ENCODE measurements at regions not wholly inside any gene's neighbourhood (a gene's known extent, or its start where the extent isn't known, plus 50 kb on each side); places are given as distances from the start of the nearest gene placed in this dataset.

DNA sequence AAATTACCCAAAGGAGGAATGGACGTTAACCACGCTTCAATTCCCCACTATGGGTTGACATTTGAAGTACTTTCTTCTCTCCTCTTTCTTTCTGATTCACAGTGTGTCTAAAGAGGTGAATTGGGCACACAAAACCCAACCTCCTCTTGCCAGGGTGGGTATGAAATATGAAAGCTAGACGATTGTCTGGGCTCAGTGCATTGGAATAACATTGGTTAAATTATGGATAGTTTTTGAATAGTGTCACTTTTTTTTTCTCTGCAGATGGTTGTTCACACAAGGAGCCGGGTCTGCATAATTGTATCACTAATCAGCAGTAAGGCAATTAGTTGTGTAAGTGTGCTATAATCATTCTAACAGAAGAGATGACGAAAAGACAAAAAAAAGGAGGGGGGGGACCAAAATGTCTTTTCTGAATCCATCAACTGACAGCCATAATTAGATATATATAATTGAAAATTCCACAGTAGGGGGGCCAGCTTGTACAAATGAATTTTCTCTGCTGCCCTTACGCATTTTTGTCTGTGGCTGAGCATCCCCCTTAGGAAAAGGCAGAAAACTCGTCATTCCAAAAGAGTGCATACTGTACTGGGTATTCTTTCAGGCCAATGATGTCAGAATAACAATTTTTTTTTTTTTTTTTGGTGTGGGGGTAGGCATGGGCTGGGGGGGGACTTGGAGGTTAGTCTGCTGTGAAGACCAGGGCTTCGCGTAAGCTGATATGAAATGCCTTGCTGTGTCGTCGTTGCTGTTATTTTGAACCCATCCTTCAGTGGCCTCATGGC lies 307.5 kb upstream of the SALL1 start:
- in situ Hi-C loops (cut with HindIII; ENCODE audit: low pct_unique_long_range_greater_than_20kb, low sequenced_read_pairs) = no loop called here

DNA sequence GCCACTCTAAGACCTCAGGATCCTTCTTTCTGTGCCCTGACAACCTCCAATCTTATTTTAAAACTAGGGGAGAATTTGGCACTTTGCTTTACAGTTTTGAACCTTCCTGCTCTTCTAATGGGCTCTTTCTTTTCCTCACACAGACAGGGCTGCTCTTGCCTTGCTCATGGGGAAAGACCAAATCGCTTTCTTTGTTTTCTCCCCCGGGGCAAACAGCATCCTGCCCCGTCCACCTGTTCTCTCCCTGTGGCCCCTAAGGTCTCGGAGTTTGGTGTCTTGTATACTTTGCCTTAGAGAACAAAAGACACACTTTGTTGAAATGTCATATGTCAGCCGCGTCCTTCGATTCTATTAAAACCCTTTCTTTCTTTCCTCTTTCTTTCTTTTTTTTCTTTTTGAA lies 306.7 kb upstream of the SALL1 start:
- in situ Hi-C loops (cut with HindIII; ENCODE audit: low pct_unique_long_range_greater_than_20kb, low sequenced_read_pairs) = no loop called here
- DNase-seq (ENCODE audit: low read depth, low spot score) = no peak

More for the DNA sequence above, 307.5 kb upstream of the SALL1 start:
- no peak for DNase-seq (ENCODE audit: low read depth, low spot score)

DNA sequence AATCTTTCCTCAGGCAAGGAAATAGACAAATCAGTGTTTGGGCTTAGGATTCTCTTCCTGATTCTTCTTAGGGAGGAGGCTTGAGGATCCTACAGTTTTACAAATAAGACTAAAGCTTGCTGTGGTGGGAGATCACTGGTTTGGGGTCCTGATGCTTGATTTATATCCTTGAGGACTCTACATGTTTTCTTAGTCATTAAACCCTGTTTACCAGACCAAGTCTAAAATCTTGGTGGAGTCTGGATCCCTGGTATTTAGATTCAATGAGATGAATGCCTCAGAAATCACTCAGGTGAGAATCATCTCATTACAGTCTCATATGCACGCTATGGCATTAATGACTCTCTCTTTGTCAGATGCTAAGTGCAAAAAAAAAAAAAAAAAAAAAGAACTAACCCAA lies 304.3 kb upstream of the SALL1 start:
- no peak for DNase-seq (ENCODE audit: low read depth, low spot score)
- in situ Hi-C loops (cut with HindIII; ENCODE audit: low pct_unique_long_range_greater_than_20kb, low sequenced_read_pairs) = no loop called here

DNA sequence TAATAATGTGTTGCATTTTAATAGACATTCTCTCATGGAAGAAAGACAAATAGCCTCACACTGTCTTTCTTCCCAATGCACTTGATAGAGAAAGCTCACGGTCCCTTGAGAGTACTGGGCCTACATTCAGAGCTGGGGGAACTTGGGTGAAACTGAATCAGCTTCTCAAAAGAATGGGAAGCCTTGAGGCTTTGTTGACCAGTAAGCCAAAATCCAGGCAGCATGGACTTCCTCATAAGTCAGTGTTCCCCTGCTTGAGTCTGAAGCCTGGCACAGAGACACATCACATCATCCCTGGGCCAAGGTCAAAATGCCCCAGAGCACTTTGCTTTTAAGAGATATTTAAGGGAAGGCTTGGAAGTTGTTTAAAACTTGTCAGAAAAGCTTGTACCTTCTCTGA lies 302.2 kb upstream of the SALL1 start:
- no peak for DNase-seq (ENCODE audit: low read depth, low spot score)
- in situ Hi-C loops (cut with HindIII; ENCODE audit: low pct_unique_long_range_greater_than_20kb, low sequenced_read_pairs) = no loop called here

DNA sequence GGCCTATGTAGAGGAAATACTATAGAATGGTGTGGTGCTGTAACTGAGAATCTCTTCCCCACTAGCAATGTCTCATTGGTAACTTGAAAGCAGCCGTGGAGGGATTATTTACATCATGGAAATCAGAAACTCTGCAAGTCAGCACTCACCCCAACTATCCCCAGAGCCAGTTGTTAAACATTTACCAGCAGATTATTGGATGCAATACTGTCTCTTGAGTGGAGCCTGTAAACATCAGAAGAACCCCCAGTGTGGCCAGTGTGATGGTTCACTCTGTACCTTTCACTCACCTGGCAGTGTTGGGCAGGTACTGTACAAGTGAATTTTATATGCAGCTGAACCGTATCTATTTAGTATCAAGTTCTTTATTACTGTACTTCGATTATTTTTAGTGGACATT lies 299.8 kb upstream of the SALL1 start:
- DNase-seq (ENCODE audit: low read depth, low spot score) = no peak
- in situ Hi-C loops (cut with HindIII; ENCODE audit: low pct_unique_long_range_greater_than_20kb, low sequenced_read_pairs) = no loop called here

DNA sequence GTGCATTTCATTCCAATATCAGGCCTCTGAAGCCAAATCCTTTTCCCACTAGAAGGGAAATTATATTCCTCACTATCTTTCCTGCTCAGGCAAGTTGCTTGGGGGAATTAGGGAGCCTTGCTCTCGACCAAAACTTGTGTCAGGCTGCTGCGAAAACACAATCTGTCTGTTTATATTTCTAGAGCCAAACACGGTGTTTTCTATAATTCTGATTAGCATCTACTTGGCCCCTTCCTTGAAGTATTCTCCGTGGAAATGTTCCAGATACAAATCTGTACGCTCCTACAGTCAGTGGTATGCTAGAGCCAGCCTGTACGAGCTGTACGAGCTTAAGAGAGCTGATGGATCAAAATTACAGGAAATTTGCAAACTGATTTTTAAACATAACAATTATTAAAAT lies 299.3 kb upstream of the SALL1 start:
- no peak for DNase-seq (ENCODE audit: low read depth, low spot score)
- in situ Hi-C loops (cut with HindIII; ENCODE audit: low pct_unique_long_range_greater_than_20kb, low sequenced_read_pairs) = no loop called here

DNA sequence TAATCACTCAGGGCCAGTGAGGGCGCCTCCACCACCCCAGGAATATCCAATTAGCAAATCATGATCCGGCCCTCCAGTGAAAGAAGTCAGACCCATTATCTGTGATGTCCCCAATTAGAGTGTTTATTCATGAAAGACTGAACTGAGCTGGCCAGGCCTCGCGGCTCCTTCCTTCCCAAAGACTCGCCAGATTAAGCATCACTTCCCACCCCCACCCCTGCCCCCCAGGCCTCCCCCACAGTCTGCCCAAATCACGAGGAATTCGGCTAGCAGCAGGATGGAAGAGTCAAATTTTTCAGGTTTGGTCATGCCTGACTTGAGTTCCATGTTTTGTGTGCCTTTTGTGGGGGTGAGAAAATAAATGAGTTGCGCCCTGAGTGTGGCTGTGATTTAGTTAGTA lies 298.4 kb upstream of the SALL1 start:
- DNase-seq (ENCODE audit: low read depth, low spot score) = no peak
- in situ Hi-C loops (cut with HindIII; ENCODE audit: low pct_unique_long_range_greater_than_20kb, low sequenced_read_pairs) = no loop called here

DNA sequence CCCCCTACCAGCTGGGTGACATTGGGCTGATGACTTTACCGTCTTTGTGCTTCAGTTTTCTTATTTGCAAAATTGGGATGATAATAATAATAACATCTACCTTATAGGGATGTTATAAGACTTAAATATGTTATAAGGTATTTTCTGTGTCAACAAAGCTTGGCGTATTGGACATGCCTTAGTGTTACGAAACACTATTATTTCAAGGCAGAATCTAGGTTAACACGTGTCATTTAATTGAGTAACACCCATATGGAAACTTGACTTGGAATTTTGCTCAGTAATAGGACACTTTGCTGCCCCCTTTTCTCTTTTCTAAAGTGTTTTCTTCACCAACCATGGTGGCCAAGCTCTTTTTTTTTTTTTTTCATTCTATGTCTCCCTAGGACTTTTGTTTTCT lies 294.2 kb upstream of the SALL1 start:
- in situ Hi-C loops (cut with HindIII; ENCODE audit: low pct_unique_long_range_greater_than_20kb, low sequenced_read_pairs) = no loop called here
- DNase-seq (ENCODE audit: low read depth, low spot score) = no peak

DNA sequence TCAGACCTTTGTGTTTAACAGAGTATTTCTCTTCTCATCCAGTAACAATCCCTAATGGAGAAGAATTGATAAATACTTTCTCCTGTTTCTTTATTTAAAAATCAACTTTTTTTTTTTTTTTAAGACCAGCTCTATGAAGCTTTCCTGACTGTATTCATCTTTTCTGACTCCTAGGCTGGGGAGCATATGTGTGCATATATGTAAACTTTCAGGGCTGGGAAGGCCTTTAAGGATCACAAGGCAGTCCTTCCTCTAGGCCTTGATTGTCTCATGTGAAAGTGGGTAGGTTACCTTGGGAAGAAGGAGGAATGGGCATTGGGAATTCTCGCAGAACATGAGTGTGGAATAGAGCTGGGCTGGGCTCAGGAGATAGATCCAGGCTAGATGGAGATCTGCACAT lies 292.9 kb upstream of the SALL1 start:
- in situ Hi-C loops (cut with HindIII; ENCODE audit: low pct_unique_long_range_greater_than_20kb, low sequenced_read_pairs) = no loop called here
- DNase-seq (ENCODE audit: low read depth, low spot score) = no peak

DNA sequence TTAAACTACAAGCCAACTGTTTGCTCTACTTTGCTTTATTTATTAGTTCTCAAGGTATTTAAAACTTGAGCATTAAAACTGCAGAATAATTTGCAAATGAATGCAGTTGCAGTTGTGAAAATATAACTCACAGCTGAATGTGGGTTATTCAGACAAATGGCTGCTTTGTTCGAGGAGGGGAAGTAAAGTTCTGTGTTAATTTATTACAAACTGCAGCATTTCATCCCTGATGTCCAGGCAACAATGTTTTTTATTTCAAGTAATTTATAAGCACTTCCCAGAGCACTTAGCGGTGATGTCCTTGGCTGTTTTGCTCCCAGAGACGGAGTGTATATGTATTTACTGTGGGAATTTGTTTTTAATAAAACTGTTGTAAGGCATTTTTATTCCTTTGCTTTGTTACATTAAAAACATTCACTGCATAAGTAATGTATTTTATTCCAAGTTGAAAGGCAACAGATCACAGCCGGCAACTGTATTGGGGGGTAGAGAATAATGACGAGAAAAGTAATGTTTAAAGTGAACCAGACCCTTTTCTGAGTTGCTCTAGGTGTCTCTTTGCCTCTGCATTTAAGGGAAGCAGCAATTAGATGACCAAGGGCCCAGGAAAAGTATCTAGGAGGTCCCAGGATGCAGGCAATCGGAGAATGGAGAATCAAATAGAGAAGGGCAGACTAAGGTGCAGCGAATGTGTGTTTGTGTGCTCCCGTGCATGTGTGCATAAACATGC lies 291.2 kb upstream of the SALL1 start:
- in situ Hi-C loops (cut with HindIII; ENCODE audit: low pct_unique_long_range_greater_than_20kb, low sequenced_read_pairs) = no loop called here
- DNase-seq (ENCODE audit: low read depth, low spot score) = no peak

DNA sequence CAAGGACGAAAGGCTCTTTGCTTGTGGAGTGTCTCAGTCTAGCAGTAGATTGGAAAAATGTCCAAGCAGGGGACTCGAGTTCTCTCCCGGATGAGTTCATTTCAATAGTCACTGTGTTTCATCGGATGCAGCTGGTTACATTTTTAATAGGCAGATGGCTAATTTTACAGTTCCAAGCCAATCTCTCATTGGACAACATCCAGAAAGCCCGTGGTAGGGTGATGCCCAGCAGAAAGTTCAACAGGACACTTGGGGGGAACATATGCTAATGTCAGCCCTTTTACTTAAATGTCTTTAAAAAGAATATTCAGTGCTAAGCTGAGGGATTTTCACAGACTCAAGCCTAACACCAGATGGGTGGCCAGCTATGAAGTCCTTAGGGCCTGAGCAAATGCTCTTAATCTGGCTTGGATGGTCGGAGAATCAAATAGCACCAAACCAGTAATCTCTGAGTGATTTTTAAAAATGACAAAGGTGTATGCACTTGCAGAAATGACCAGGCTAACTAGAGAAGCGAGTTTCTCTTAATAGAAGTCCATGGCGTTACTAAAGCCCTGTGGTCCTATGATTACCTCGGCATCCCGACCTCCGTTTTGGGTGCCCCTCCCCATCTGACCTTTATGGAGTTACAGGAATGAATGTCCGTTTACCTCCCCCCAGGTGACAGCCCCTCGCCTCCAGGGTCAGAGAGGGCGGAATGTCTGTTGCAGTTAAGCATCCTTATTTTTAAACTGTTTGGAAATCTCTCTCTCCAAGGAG lies 289.2 kb upstream of the SALL1 start:
- no peak for DNase-seq (ENCODE audit: low read depth, low spot score)
- in situ Hi-C loops (cut with HindIII; ENCODE audit: low pct_unique_long_range_greater_than_20kb, low sequenced_read_pairs) = no loop called here

DNA sequence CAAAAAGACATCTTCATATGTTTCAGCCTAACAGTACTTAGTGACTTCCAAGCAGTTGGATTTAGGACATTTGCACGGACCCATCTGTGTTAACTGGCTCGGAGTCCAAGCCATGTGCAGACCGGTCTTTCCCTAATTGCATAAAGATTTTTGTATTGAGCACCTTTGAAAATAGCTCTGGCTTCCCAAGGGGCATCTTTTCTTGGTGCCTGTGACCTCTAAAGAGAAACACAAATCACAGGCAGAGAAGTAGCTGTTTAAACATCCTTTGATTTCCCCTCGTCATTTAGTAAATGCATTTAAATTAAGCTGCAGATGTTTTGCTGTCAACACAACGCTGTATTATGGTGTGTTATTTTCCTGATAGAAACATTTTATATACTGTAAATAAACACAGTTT lies 288.2 kb upstream of the SALL1 start:
- in situ Hi-C loops (cut with HindIII; ENCODE audit: low pct_unique_long_range_greater_than_20kb, low sequenced_read_pairs) = no loop called here
- DNase-seq (ENCODE audit: low read depth, low spot score) = no peak

DNA sequence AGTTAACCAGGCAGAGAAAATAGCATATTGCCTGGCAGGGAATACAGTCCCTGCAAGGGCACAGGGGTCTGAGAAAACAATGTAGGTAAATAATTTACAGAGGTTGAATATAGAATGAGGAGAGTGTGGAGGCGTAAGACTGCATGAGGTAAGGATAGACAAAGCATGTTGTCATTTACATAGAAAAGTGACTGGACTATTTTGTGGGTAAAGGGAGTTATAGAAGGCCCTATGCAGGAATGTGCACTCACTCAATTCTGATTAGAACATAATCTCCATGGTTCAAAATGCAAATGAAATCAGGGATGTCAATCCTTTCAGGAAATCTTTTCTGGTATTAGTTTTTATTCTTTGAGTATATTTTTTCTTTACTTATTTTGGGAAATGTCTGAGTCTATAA lies 285.7 kb upstream of the SALL1 start:
- in situ Hi-C loops (cut with HindIII; ENCODE audit: low pct_unique_long_range_greater_than_20kb, low sequenced_read_pairs) = no loop called here
- no peak for DNase-seq (ENCODE audit: low read depth, low spot score)

DNA sequence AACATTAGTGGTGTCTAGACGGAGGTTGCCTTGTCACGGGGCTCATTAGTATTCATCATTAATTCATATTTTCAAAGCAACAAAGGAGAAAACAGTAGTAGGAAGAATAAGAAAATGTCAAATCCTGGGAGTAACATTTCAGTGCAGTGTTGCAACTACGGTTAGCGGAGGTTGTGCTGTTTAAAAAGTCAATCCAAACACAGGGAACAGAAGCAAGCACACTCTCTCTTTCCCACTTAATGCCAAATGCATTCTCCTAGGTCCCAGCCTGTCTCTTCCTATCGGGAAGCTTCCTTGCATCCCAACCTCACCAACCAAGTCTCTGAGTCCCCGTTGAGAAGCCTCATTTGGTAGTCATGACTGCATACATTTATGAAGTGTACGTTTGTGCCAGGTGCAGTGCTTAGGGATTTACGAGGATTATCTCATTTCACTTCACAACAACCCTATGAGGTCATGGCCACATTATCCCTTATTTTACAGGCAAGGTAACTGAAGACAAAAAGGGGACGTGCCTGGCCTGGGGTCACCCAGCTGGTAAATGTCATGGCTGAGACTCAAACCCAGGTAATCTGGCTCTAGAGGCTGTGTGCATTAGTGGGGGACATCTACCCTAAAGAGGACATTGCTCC lies 283.6 kb upstream of the SALL1 start:
- in situ Hi-C loops (cut with HindIII; ENCODE audit: low pct_unique_long_range_greater_than_20kb, low sequenced_read_pairs) = no loop called here
- DNase-seq (ENCODE audit: low read depth, low spot score) = no peak

DNA sequence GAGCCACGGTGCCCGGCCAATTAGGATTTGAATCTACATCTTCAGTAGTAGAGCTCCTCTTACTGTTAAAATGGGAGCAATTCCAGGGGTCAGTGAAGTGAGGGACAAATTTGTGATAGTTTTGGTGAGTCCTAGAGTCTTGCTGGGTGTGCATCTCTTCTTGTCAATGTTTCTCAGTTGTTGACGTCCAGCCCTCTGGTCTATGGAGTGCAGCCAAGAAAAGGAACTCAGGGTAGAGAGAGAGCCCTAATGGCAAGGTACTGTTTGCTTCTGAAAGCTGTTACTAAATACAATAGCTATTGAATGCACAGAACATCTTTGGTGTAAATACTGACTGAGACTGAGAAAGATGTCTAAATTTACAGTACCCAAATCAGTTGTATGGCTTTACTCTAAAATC lies 282.5 kb upstream of the SALL1 start:
- in situ Hi-C loops (cut with HindIII; ENCODE audit: low pct_unique_long_range_greater_than_20kb, low sequenced_read_pairs) = no loop called here
- DNase-seq (ENCODE audit: low read depth, low spot score) = no peak

DNA sequence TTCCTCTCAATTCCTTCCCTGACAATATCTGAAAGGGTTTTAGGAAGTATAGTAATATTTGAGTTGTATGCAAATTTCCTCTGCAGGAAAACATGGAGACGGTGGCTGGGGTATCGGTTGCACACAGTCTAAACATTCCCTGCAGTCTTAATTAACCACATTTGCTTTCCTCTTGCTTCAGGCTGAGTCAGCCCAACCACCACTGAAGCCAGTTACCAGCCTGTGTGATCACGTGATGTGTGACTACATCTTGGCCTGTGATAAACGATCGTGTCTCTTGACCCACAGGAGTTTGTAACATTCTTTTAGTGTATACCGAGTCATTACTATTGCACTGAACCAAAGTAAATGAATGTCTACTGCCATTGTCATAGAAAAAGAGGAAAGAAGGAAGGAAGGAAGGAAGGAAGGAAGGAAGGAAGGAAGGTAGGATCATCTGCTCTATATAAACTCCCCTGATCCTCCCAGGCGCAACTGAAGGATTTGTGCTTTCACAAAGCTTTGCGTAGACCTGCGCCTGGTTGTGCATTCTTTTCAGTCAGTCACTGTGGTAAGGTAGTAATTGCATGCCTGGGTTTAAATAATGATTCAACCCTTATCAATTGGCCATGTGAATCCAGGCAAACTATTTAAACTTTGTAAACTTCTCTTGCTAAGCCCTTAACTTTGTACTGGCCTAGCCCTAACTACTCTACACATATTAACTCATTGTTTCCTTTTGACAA lies 280.6 kb upstream of the SALL1 start:
- in situ Hi-C loops (cut with HindIII; ENCODE audit: low pct_unique_long_range_greater_than_20kb, low sequenced_read_pairs) = no loop called here
- no peak for DNase-seq (ENCODE audit: low read depth, low spot score)

DNA sequence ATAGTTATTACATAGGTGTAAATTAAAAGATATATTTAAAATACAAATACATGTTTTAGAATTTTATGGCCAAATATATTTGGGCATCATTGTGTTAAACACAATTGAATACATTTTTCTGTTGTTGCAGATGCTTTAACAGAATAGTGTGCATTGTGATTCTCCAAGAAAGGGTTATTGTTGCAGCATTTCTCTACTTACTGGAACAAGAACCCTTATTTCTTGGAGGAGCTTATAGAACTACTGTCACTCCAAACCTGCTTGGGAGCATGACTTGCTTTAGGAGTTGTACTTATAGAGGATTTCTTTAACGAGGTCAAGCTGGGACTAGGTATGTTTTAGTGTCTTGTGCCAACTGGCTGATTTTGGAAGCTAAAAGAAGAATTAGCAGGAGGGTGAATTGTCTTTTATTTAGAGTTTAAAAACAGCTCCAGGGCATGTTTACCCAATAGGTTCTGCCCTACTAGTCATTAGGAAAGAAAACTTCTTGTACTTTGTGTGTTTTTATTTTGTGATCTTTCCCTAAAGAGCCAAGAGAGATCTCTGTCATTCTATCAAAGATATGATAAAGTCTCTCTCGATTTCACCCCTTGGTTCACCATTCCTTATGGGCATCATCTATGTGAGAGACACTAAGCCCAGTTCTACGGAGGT lies 279.8 kb upstream of the SALL1 start:
- DNase-seq (ENCODE audit: low read depth, low spot score) = no peak
- in situ Hi-C loops (cut with HindIII; ENCODE audit: low pct_unique_long_range_greater_than_20kb, low sequenced_read_pairs) = no loop called here
